ENCODE measurements at regions not wholly inside any gene's neighbourhood (a gene's known extent, or its start where the extent isn't known, plus 50 kb on each side); places are given as distances from the start of the nearest gene placed in this dataset.

DNA sequence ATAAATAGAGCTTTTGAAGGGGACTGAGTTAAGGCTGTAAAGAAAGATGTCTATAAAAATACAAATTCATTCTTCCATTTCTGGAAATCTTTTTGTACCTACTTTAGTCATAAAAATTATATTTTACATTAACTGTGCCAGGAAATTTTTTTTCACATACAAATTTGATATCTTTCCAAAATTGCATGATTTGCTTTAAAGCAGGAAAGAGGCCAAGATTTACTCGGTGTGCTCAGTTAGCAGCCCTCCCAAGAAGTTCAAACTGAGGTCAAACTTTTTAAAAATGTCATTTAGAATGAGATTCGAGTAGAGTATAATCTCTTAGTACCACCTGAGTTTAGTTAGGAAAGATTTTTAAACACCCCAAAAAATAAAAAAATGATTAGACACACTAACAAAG, 173.2 kb upstream of the GRIP1 start:
- TF ChIP-seq, protein P1, sequence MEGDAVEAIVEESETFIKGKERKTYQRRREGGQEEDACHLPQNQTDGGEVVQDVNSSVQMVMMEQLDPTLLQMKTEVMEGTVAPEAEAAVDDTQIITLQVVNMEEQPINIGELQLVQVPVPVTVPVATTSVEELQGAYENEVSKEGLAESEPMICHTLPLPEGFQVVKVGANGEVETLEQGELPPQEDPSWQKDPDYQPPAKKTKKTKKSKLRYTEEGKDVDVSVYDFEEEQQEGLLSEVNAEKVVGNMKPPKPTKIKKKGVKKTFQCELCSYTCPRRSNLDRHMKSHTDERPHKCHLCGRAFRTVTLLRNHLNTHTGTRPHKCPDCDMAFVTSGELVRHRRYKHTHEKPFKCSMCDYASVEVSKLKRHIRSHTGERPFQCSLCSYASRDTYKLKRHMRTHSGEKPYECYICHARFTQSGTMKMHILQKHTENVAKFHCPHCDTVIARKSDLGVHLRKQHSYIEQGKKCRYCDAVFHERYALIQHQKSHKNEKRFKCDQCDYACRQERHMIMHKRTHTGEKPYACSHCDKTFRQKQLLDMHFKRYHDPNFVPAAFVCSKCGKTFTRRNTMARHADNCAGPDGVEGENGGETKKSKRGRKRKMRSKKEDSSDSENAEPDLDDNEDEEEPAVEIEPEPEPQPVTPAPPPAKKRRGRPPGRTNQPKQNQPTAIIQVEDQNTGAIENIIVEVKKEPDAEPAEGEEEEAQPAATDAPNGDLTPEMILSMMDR (IDR thresholded peaks at IDR 0.05): no peak
- TF ChIP-seq POLR2A (IDR thresholded peaks at IDR 0.05): no peak

Measured in tibial nerve (tissue), 3 donors.